PC-9 (cell line): ENCODE measurements at regions not wholly inside any gene's neighbourhood (a gene's known extent, or its start where the extent isn't known, plus 50 kb on each side); places are given as distances from the start of the nearest gene placed in this dataset.

ENCODE experiments used
- BruUV-seq: library from RNA; stranded (reverse); fragments of 400-500 nt; replicated peaks from 2 replicates; lab custom pipeline; 2021; lab: Mats Ljungman, UMichigan
- CTCF ChIA-PET: fragments of 300-600 bp; sonication (Branson Sonifier 250); formaldehyde crosslinking; loops from one replicate; lab custom pipeline; 2022; ENCODE audit warnings: antibody characterized with exemption; lab: Charles Lee
- POLR2A ChIA-PET: fragments of 300-600 bp; sonication (Branson Sonifier 250); formaldehyde crosslinking; loops from one replicate; lab custom pipeline; 2022; ENCODE audit warnings: antibody characterized with exemption; ENCODE audit not compliant: unreplicated experiment; lab: Charles Lee
- DNase-seq, 2 experiments: peaks; one replicate each; pipeline versions ENCODE4 v3.0.0 to v3.0.0-alpha.2; 2015 to 2022; ENCODE audit warnings: mixed read lengths in 1 of 2
- H2AFZ ChIP-seq: fragments of 200-600 bp; sonication (generic); 2 replicates; pipeline ENCODE4 v1.8.1; 2017; ENCODE audit warnings: antibody characterized with exemption
- H3F3A ChIP-seq: fragments of 200-600 bp; sonication (generic); 2 replicates; pipeline ENCODE4 v1.8.1; 2017; ENCODE audit warnings: antibody characterized with exemption, mild to moderate bottlenecking, low read depth; ENCODE audit not compliant: insufficient read depth
- H3K27ac ChIP-seq: fragments of 200-600 bp; sonication (generic); 2 replicates; pipeline ENCODE4 v1.6.1; 2016; ENCODE audit warnings: mixed run types
- H3K27me3 ChIP-seq: fragments of 200-600 bp; sonication (generic); 2 replicates; pipeline ENCODE4 v1.6.1; 2016; ENCODE audit warnings: low read depth, mixed run types; ENCODE audit not compliant: insufficient read depth
- H3K36me3 ChIP-seq: fragments of 200-600 bp; sonication (generic); 2 replicates; pipeline ENCODE4 v1.6.1; 2016; ENCODE audit warnings: low read depth, mixed run types
- H3K4me1 ChIP-seq: fragments of 200-600 bp; sonication (generic); replicated peaks from 2 replicates; pipeline ENCODE4 v1.6.1; 2016; ENCODE audit warnings: mixed run types; ENCODE audit not compliant: insufficient read depth
- H3K4me2 ChIP-seq: fragments of 200-600 bp; sonication (generic); 2 replicates; pipeline ENCODE4 v1.6.1; 2017; ENCODE audit warnings: mixed run types
- H3K4me3 ChIP-seq: fragments of 200-600 bp; sonication (generic); 2 replicates; pipeline ENCODE4 v1.6.1; 2016; ENCODE audit warnings: mixed run types
- H3K79me2 ChIP-seq: fragments of 200-600 bp; sonication (generic); 2 replicates; pipeline ENCODE4 v1.6.1; 2017; ENCODE audit warnings: low read depth, mixed run types
- H3K9me2 ChIP-seq: fragments of 200-600 bp; sonication (generic); 2 replicates; pipeline ENCODE4 v1.8.1; 2017; ENCODE audit warnings: mild to moderate bottlenecking; ENCODE audit not compliant: insufficient read depth
- H3K9me3 ChIP-seq: fragments of 200-600 bp; sonication (generic); 2 replicates; pipeline ENCODE4 v1.8.1; 2016; ENCODE audit warnings: low read depth; ENCODE audit not compliant: insufficient read depth
- H4K20me1 ChIP-seq: fragments of 200-600 bp; sonication (generic); 2 replicates; pipeline ENCODE4 v1.8.1; 2017; ENCODE audit not compliant: insufficient read depth
- CTCF ChIP-seq: fragments of 200-600 bp; sonication (generic); conservative IDR thresholded peaks from 2 replicates; pipeline ENCODE4 v1.6.1; 2017; ENCODE audit warnings: mixed run types, antibody characterized with exemption, mild to moderate bottlenecking, moderate library complexity
- EZH2 ChIP-seq: fragments of 200-600 bp; sonication (generic); IDR thresholded peaks from 2 replicates; pipeline ENCODE4 v1.8.0; 2017; ENCODE audit warnings: antibody characterized with exemption, low read depth
- intact Hi-C: fragments of 100-400 bp; cut with micrococcal nuclease; formaldehyde crosslinking; loops from one replicate; pipeline ENCODE4 v1.10.0; 2022; ENCODE audit not compliant: unreplicated experiment

DNA sequence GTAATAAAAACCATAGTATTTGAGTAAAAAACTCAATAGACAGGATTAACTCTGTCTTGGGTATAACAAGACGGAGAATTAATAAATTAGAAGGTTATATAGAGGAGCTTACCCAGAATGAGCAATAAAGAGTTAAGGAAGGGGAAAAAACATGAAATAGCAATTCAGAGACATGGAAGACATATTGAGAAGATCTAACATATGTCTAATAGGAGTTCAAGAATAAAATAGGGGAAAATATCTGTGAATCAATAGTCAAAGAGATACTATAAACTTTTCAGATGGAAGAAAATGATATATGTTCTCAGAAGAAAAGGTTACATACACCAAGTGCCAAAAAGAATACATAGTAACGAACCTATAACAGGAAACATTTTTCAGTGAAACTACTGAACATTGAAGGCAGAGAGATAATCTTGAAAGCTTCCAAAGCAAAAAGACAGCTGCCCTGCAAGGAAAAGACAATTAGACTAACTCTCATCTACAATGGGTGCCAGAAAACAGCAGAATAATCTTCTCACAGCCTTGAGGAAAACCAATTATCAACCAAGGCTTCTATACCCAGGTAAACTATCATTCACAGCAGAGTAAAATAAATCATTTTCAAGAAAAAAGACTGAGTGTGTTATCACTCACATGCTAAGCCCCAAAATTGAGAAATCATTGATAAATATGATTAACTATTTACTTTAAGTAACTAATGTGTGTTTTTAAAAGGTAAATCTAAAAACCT is 106.0 kb downstream of the ENC1 start:
- Histone ChIP-seq H2AFZ (no peak overlapping the region), H3K9me2 (no peaks in the 10 kb centered on the region), H3K27ac (no peak overlapping the region), H3K9me3 (peaks cover 22% of the 10 kb centered on the region), H4K20me1 (no peaks in the 10 kb centered on the region), H3K4me3 (no peak overlapping the region; the same call in 1 of the 2 replicates), H3F3A (peaks cover 21% of the 10 kb centered on the region), H3K4me2 (no peak overlapping the region), H3K79me2 (no peaks in the 10 kb centered on the region), H3K27me3 (no peaks in the 10 kb centered on the region), H3K36me3 (no peaks in the 10 kb centered on the region; the same call in 1 of the 2 replicates), H3K4me1 (peaks cover 35% of the 10 kb centered on the region)
- ChIA-PET CTCF (no interaction called here), POLR2A (interaction anchor here (0.8 kb wide), 1 partner anchor 738 kb away, joined by 7 read pairs; no protein-coding TSS in a partner anchor)
- no TSS peak for BruUV-seq
- TF ChIP-seq EZH2: no peak
- TF ChIP-seq CTCF: no peak
- DNase-seq: no peak
- intact Hi-C loops: no loop called here

GRCh38 chr5:74530326-74531050 is 110.0 kb downstream of the ENC1 start:
- Histone ChIP-seq H3K36me3 (no peaks in the 10 kb centered on the region; the same call in 1 of the 2 replicates), H3K27me3 (no peaks in the 10 kb centered on the region), H2AFZ (no peak overlapping the region; the same call in 1 of the 2 replicates), H4K20me1 (no peaks in the 10 kb centered on the region), H3K4me2 (no peak overlapping the region), H3K9me2 (no peaks in the 10 kb centered on the region), H3K79me2 (no peaks in the 10 kb centered on the region), H3K27ac (no peak overlapping the region), H3F3A (no peaks in the 10 kb centered on the region), H3K4me1 (no peaks in the 10 kb centered on the region), H3K4me3 (no peak overlapping the region), H3K9me3 (peaks cover 22% of the 10 kb centered on the region)
- TF ChIP-seq EZH2 (no peak), CTCF (no peak)
- intact Hi-C loops: no loop called here
- BruUV-seq: no TSS peak
- DNase-seq: no peak
- ChIA-PET POLR2A (interaction anchor here (0.6 kb wide), 1 partner anchor 189 kb away, joined by 3 read pairs; no protein-coding TSS in a partner anchor), CTCF (no interaction called here)

DNA sequence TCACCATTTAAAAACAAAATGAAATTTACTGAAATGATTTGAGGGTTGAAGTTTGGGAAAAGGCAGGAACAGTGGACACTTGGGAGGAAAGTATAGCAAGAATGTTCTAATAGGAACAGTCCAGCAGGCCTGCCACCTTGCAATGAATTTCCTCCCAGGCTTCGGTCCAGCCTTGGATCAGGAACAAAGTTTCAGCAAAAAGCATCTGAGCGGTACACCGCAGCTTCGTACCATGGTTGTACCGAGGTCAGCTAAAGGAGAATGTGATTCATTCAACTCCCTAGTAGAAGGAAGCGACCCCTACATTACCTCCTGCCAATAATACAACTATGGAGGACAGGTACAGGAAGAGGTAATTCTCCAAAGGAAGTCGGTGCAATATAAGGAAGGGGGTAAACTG is 111.4 kb downstream of the ENC1 start:
- Histone ChIP-seq H3K27me3 (no peaks in the 10 kb centered on the region), H3K4me3 (no peak overlapping the region), H3K9me3 (peaks cover 23% of the 10 kb centered on the region), H3K36me3 (no peaks in the 10 kb centered on the region), H3K4me2 (no peak overlapping the region), H4K20me1 (no peaks in the 10 kb centered on the region), H3K9me2 (no peaks in the 10 kb centered on the region), H3K27ac (no peak overlapping the region), H2AFZ (no peak overlapping the region), H3K4me1 (no peaks in the 10 kb centered on the region), H3K79me2 (no peaks in the 10 kb centered on the region), H3F3A (no peaks in the 10 kb centered on the region)
- no TSS peak for BruUV-seq
- intact Hi-C loops: no loop called here
- DNase-seq: no peak
- no peak for TF ChIP-seq CTCF
- TF ChIP-seq EZH2: no peak
- POLR2A ChIA-PET: no interaction called here
- CTCF ChIA-PET: interaction anchor here (0.6 kb wide), 2 partner anchors 38 to 229 kb away, joined by 5 to 6 read pairs; no protein-coding TSS in a partner anchor
